ENCODE measurements at regions not wholly inside any gene's neighbourhood (a gene's known extent, or its start where the extent isn't known, plus 50 kb on each side); places are given as distances from the start of the nearest gene placed in this dataset.

GRCh38 chr20:21933526-21933925 is 228.1 kb downstream of the PAX1 start:
- FAIRE-seq (no peak), DNase-seq (ENCODE audit: insufficient read length, low spot score) (no peak)

GRCh38 chr20:21921251-21921650 is 215.8 kb downstream of the PAX1 start:
- DNase-seq (ENCODE audit: insufficient read length, low spot score) (no peak), FAIRE-seq (no peak)
- no peak for TF ChIP-seq PAX5 (IDR thresholded peaks at IDR 0.05; ENCODE audit: insufficient read depth, low read length, severe bottlenecking)
- TF ChIP-seq TAF1 (IDR thresholded peaks at IDR 0.05; ENCODE audit: low read depth, low read length), result no peak
- TF ChIP-seq POLR2AphosphoS5 (IDR thresholded peaks at IDR 0.05; ENCODE audit: low read depth, low read length), result no peak
- no peak for TF ChIP-seq POU2F2 (IDR thresholded peaks at IDR 0.05; ENCODE audit: low read depth, low read length)
- no peak for TF ChIP-seq POLR2A (IDR thresholded peaks at IDR 0.05; ENCODE audit: low read depth, low read length)
- TF ChIP-seq SPI1 (IDR thresholded peaks at IDR 0.05; ENCODE audit: low read depth, low read length), result no peak

More at GRCh38 chr20:21933526-21933925, 228.1 kb downstream of the PAX1 start:
- TF ChIP-seq PAX5 (IDR thresholded peaks at IDR 0.05; ENCODE audit: insufficient read depth, low read length, severe bottlenecking) (no peak), SPI1 (IDR thresholded peaks at IDR 0.05; ENCODE audit: low read depth, low read length) (no peak), TAF1 (IDR thresholded peaks at IDR 0.05; ENCODE audit: low read depth, low read length) (no peak), POLR2AphosphoS5 (IDR thresholded peaks at IDR 0.05; ENCODE audit: low read depth, low read length) (no peak), POU2F2 (IDR thresholded peaks at IDR 0.05; ENCODE audit: low read depth, low read length) (no peak), POLR2A (IDR thresholded peaks at IDR 0.05; ENCODE audit: low read depth, low read length) (no peak)

DNA sequence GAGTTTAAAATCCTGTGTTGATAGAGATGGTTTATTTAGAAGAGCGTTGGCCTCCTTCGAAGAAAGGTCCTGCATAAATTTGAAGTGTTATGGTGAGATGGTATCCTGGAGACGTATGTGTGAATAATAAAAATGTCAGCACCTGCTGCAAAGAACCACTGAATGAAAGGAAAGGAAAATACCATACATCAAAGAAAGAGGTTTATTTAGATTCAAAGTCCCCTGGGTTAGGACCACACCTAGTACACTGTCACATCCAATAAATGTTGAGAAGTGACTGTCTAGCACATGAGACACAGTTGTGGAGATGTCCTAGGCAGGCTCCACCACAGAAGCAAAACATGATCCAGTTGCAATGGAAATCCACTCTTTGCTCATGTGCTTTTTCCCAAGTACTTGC is 214.7 kb downstream of the PAX1 start:
- TF ChIP-seq PAX5 (IDR thresholded peaks at IDR 0.05; ENCODE audit: insufficient read depth, low read length, severe bottlenecking) (no peak), POU2F2 (IDR thresholded peaks at IDR 0.05; ENCODE audit: low read depth, low read length) (no peak), TAF1 (IDR thresholded peaks at IDR 0.05; ENCODE audit: low read depth, low read length) (no peak), POLR2AphosphoS5 (IDR thresholded peaks at IDR 0.05; ENCODE audit: low read depth, low read length) (no peak), SPI1 (IDR thresholded peaks at IDR 0.05; ENCODE audit: low read depth, low read length) (no peak), POLR2A (IDR thresholded peaks at IDR 0.05; ENCODE audit: low read depth, low read length) (no peak)
- FAIRE-seq (no peak), DNase-seq (ENCODE audit: insufficient read length, low spot score) (no peak)

DNA sequence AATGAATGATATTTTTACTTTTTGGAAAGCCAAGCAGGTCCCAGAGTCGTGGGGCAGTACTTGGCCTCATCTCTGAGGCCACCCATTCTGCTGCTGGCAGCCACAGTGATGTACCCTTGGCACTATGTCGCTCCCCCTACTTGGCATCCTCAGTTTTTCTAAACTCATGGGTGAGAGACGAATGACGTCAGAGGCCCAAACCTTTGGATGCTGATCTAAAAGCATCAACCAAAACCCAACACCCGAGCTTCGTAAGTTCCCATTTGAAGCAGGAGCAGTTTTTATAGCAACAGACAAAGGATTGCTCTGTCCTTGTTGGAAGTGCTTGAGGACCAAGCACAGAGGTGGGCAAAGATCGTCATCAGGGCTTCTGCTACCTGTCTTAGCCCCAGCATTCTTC is 212.9 kb downstream of the PAX1 start:
- TF ChIP-seq SPI1 (IDR thresholded peaks at IDR 0.05; ENCODE audit: low read depth, low read length) (no peak), POU2F2 (IDR thresholded peaks at IDR 0.05; ENCODE audit: low read depth, low read length) (no peak), POLR2A (IDR thresholded peaks at IDR 0.05; ENCODE audit: low read depth, low read length) (no peak), TAF1 (IDR thresholded peaks at IDR 0.05; ENCODE audit: low read depth, low read length) (no peak), POLR2AphosphoS5 (IDR thresholded peaks at IDR 0.05; ENCODE audit: low read depth, low read length) (no peak), PAX5 (IDR thresholded peaks at IDR 0.05; ENCODE audit: insufficient read depth, low read length, severe bottlenecking) (no peak)
- FAIRE-seq (no peak), DNase-seq (ENCODE audit: insufficient read length, low spot score) (no peak)

GRCh38 chr20:21902391-21902790 is 196.9 kb downstream of the PAX1 start:
- no peak for DNase-seq (ENCODE audit: insufficient read length, low spot score)
- no peak for FAIRE-seq
- TF ChIP-seq POU2F2 (IDR thresholded peaks at IDR 0.05; ENCODE audit: low read depth, low read length) (no peak), SPI1 (IDR thresholded peaks at IDR 0.05; ENCODE audit: low read depth, low read length) (no peak), POLR2A (IDR thresholded peaks at IDR 0.05; ENCODE audit: low read depth, low read length) (no peak), PAX5 (IDR thresholded peaks at IDR 0.05; ENCODE audit: insufficient read depth, low read length, severe bottlenecking) (no peak), TAF1 (IDR thresholded peaks at IDR 0.05; ENCODE audit: low read depth, low read length) (no peak), POLR2AphosphoS5 (IDR thresholded peaks at IDR 0.05; ENCODE audit: low read depth, low read length) (no peak)

- FAIRE-seq (no peak), DNase-seq (ENCODE audit: insufficient read length, low spot score) (no peak)
- TF ChIP-seq SPI1 (IDR thresholded peaks at IDR 0.05; ENCODE audit: low read depth, low read length) (no peak), PAX5 (IDR thresholded peaks at IDR 0.05; ENCODE audit: insufficient read depth, low read length, severe bottlenecking) (no peak)
Measured at GRCh38 chr20:21901470-21902275, 196.2 kb downstream of the PAX1 start.

- DNase-seq (ENCODE audit: insufficient read length, low spot score) (no peak), FAIRE-seq (no peak)
Measured at GRCh38 chr20:21900431-21900830, 195.0 kb downstream of the PAX1 start.

GRCh38 chr20:21874921-21875320 is 169.5 kb downstream of the PAX1 start:
- DNase-seq (ENCODE audit: insufficient read length, low spot score) (no peak), FAIRE-seq (no peak)
- TF ChIP-seq SPI1 (IDR thresholded peaks at IDR 0.05; ENCODE audit: low read depth, low read length) (no peak), TAF1 (IDR thresholded peaks at IDR 0.05; ENCODE audit: low read depth, low read length) (no peak), PAX5 (IDR thresholded peaks at IDR 0.05; ENCODE audit: insufficient read depth, low read length, severe bottlenecking) (no peak), POLR2A (IDR thresholded peaks at IDR 0.05; ENCODE audit: low read depth, low read length) (no peak), POU2F2 (IDR thresholded peaks at IDR 0.05; ENCODE audit: low read depth, low read length) (no peak), POLR2AphosphoS5 (IDR thresholded peaks at IDR 0.05; ENCODE audit: low read depth, low read length) (no peak)

More at GRCh38 chr20:21900431-21900830, 195.0 kb downstream of the PAX1 start:
- TF ChIP-seq POLR2AphosphoS5 (IDR thresholded peaks at IDR 0.05; ENCODE audit: low read depth, low read length) (no peak), TAF1 (IDR thresholded peaks at IDR 0.05; ENCODE audit: low read depth, low read length) (no peak), PAX5 (IDR thresholded peaks at IDR 0.05; ENCODE audit: insufficient read depth, low read length, severe bottlenecking) (no peak), POU2F2 (IDR thresholded peaks at IDR 0.05; ENCODE audit: low read depth, low read length) (no peak), SPI1 (IDR thresholded peaks at IDR 0.05; ENCODE audit: low read depth, low read length) (no peak), POLR2A (IDR thresholded peaks at IDR 0.05; ENCODE audit: low read depth, low read length) (no peak)

GRCh38 chr20:21874127-21874526 is 168.7 kb downstream of the PAX1 start:
- FAIRE-seq (no peak), DNase-seq (ENCODE audit: insufficient read length, low spot score) (no peak)
- no peak for TF ChIP-seq POLR2AphosphoS5 (IDR thresholded peaks at IDR 0.05; ENCODE audit: low read depth, low read length)
- no peak for TF ChIP-seq SPI1 (IDR thresholded peaks at IDR 0.05; ENCODE audit: low read depth, low read length)
- no peak for TF ChIP-seq POLR2A (IDR thresholded peaks at IDR 0.05; ENCODE audit: low read depth, low read length)
- no peak for TF ChIP-seq PAX5 (IDR thresholded peaks at IDR 0.05; ENCODE audit: insufficient read depth, low read length, severe bottlenecking)

DNA sequence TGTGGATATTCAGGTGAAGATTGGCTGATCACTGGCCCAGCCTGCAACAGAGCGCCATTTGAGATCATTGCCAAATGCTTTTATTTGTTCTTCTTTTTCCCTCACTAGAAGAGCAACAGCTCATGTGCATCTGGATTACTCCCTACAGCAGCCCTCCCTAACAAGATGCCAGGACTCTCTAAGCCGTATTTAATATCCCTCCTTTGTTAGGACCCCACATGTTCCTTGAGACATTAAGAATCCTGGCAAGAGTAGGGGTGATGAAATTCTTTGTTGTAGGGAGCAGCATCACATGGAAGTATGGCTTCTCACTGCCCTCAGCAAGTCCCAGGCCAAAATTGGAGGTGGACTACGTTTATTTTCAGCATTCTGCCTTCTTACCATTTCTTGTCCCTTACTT is 167.8 kb downstream of the PAX1 start:
- DNase-seq (ENCODE audit: insufficient read length, low spot score) (no peak), FAIRE-seq (no peak)
- TF ChIP-seq TAF1 (IDR thresholded peaks at IDR 0.05; ENCODE audit: low read depth, low read length) (no peak), POU2F2 (IDR thresholded peaks at IDR 0.05; ENCODE audit: low read depth, low read length) (no peak), POLR2A (IDR thresholded peaks at IDR 0.05; ENCODE audit: low read depth, low read length) (no peak), SPI1 (IDR thresholded peaks at IDR 0.05; ENCODE audit: low read depth, low read length) (no peak), PAX5 (IDR thresholded peaks at IDR 0.05; ENCODE audit: insufficient read depth, low read length, severe bottlenecking) (no peak), POLR2AphosphoS5 (IDR thresholded peaks at IDR 0.05; ENCODE audit: low read depth, low read length) (no peak)
